ENCODE measurements at regions not wholly inside any gene's neighbourhood (a gene's known extent, or its start where the extent isn't known, plus 50 kb on each side); places are given as distances from the start of the nearest gene placed in this dataset.

DNA sequence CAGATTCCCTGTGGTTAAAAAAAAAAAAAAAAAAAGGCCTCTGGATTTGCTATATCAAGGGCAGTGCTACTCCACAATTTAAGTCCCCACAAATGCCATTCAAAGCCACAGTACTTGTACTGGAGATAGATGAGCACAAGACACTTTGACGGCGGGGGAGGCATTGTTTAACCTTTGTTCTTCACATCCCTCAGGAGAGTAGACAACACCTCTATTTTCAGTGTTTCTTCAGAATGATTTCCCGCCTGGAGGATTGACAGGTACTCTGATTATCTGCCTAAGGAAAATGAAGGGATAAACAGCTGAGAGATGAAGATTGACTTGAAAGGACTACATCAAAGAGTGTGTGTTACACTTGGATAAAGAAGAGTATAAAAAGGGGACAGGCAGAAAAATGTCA lies 58.7 kb downstream of the OTOL1 start:
- DNase-seq (ENCODE audit: insufficient read length, low spot score) = no peak
- no peak for FAIRE-seq
- TF ChIP-seq POLR2A (IDR thresholded peaks at IDR 0.05; ENCODE audit: low read depth, low read length) = no peak

DNA sequence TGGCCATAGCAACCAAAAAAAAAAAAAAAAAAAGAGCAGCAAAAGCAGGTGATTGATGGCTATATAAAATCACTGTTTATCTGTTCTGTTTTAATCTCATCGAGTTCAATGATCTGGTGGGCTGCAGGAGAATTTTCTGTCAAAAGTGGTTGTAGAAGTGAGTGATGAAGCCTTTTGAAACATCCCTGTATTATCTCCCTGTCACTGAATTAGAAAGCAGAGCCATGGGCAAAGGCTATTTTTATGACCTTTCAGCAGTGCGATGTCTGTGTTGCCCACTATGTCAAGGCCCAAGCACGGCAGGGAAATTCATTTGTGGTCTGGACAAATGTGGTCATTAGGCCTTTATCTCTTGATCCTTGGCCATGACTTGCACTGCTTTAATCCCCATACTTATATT lies 59.9 kb downstream of the OTOL1 start:
- TF ChIP-seq POLR2A (IDR thresholded peaks at IDR 0.05; ENCODE audit: low read depth, low read length) = no peak
- no peak for FAIRE-seq
- no peak for DNase-seq (ENCODE audit: insufficient read length, low spot score)

- FAIRE-seq (no peak), DNase-seq (ENCODE audit: insufficient read length, low spot score) (no peak)
- TF ChIP-seq POLR2A (IDR thresholded peaks at IDR 0.05; ENCODE audit: low read depth, low read length) = no peak
Measured at GRCh38 chr3:161556941-161557340, 60.3 kb downstream of the OTOL1 start.

- DNase-seq (ENCODE audit: insufficient read length, low spot score) = no peak
- TF ChIP-seq POLR2A (IDR thresholded peaks at IDR 0.05; ENCODE audit: low read depth, low read length) = no peak
- no peak for FAIRE-seq
Measured at GRCh38 chr3:161557445-161558150, 61.0 kb downstream of the OTOL1 start.

GRCh38 chr3:161558236-161558635 lies 61.6 kb downstream of the OTOL1 start:
- DNase-seq (ENCODE audit: insufficient read length, low spot score) (no peak), FAIRE-seq (peak; percentile 70)
- TF ChIP-seq POLR2A (IDR thresholded peaks at IDR 0.05; ENCODE audit: low read depth, low read length) = no peak

- peak; percentile 84 for FAIRE-seq
- no peak for TF ChIP-seq POLR2A (IDR thresholded peaks at IDR 0.05; ENCODE audit: low read depth, low read length)
- DNase-seq (ENCODE audit: insufficient read length, low spot score) = no peak
Measured at GRCh38 chr3:161559177-161559998, 62.8 kb downstream of the OTOL1 start.

- FAIRE-seq = peak; percentile 93
- DNase-seq (ENCODE audit: insufficient read length, low spot score) = no peak
- no peak for TF ChIP-seq POLR2A (IDR thresholded peaks at IDR 0.05; ENCODE audit: low read depth, low read length)
Measured at GRCh38 chr3:161560008-161560637, 63.5 kb downstream of the OTOL1 start.

- DNase-seq (ENCODE audit: insufficient read length, low spot score) (no peak), FAIRE-seq (no peak)
- no peak for TF ChIP-seq POLR2A (IDR thresholded peaks at IDR 0.05; ENCODE audit: low read depth, low read length)
Measured at GRCh38 chr3:161567577-161568361, 71.2 kb downstream of the OTOL1 start.

DNA sequence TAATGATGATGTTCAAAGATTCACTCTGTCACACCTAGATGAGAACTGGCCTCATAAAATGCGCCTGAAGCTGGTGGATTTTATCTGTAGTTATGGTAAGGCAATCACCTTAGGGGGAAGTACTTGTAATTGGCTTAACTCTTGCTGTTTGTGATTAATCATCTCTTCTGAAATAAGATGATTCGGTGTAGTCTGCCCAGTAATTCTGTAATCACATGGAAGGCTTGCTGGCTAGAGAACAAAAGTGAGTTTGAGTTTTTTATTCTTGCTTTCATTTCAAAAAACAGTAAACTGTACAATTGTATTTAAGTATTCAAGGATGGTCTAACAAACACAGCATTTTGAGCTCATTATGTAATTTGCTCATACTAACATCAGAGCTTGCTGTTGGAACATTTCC lies 72.1 kb downstream of the OTOL1 start:
- FAIRE-seq (no peak), DNase-seq (ENCODE audit: insufficient read length, low spot score) (no peak)
- no peak for TF ChIP-seq POLR2A (IDR thresholded peaks at IDR 0.05; ENCODE audit: low read depth, low read length)

- FAIRE-seq (no peak), DNase-seq (ENCODE audit: insufficient read length, low spot score) (no peak)
- no peak for TF ChIP-seq POLR2A (IDR thresholded peaks at IDR 0.05; ENCODE audit: low read depth, low read length)
Measured at GRCh38 chr3:161571951-161572350, 75.3 kb downstream of the OTOL1 start.

DNA sequence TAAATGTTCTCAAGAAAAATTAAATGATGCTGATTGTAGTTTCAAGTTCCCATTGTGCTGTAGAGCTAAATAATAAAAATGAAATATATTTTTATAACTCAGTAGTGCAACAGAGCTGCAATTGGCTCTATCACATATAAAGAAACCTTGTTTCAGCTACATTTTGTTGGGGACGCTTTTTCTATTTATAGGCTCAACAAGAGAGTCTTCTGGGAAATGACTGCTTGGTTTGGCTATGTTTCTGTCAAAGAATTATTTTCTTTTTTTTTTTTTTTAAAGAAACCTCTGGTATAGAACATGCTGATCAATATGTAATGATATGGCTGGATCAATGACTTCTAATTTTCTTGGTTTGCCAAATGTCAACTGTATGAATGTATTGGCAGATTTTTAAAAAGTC lies 76.5 kb downstream of the OTOL1 start:
- FAIRE-seq (no peak), DNase-seq (ENCODE audit: insufficient read length, low spot score) (no peak)
- TF ChIP-seq POLR2A (IDR thresholded peaks at IDR 0.05; ENCODE audit: low read depth, low read length) = no peak

DNA sequence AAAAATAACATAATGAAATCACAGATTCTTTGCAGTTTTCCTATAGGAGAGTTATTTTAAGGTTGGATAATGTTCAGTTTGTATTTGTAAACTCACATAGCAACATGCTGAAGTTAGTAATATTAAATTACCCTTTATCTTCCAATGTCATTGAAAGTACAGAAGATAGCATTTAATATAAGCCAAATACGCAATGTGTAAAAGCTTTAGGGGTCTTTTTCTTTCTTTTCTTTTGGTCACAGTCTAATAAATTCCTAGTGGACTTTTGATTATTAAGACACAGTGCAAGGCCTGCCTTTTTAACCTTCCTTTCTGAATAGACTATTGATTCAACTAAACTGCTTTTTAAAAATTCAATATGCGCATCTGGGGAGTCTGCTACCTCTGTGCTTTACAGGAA lies 79.3 kb downstream of the OTOL1 start:
- no peak for TF ChIP-seq POLR2A (IDR thresholded peaks at IDR 0.05; ENCODE audit: low read depth, low read length)
- DNase-seq (ENCODE audit: insufficient read length, low spot score) = no peak
- FAIRE-seq = no peak

DNA sequence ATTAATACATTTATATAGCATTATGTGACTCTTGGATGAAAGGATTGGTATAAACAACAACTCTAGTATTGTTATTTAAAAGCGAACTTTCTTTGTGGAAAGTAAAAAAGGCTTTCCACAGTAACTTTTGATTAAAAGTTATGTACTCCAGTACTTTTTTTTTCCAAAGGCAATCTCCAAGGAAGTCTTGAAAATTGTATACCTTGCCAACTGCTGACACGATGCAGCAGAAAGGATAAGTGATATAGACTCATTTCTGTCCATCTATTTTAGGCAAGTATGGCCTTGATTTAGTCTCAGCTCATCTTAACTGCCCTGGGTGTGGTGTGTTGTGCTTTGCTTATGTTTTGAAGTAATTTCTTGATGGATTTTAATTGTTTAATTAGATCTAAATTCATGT lies 79.7 kb downstream of the OTOL1 start:
- FAIRE-seq = no peak
- no peak for DNase-seq (ENCODE audit: insufficient read length, low spot score)
- no peak for TF ChIP-seq POLR2A (IDR thresholded peaks at IDR 0.05; ENCODE audit: low read depth, low read length)
